Astrocyte (in vitro differentiated cells and primary cell): ENCODE measurements at regions not wholly inside any gene's neighbourhood (a gene's known extent, or its start where the extent isn't known, plus 50 kb on each side); places are given as distances from the start of the nearest gene placed in this dataset.

Experiments
- EZH2 ChIP-seq: IDR thresholded peaks from 2 replicates; pipeline ENCODE4 v1.6.1; 2012; ENCODE audit warnings: mild to moderate bottlenecking, low read length, inconsistent platforms; ENCODE audit not compliant: insufficient read depth
- TF ChIP-seq, protein P1 (sequence below): IDR thresholded peaks from 2 replicates; pipeline ENCODE4 v1.5.1; 2011; ENCODE audit warnings: low read depth, mild to moderate bottlenecking, inconsistent platforms, low read length, moderate library complexity; ENCODE audit not compliant: insufficient read depth

DNA sequence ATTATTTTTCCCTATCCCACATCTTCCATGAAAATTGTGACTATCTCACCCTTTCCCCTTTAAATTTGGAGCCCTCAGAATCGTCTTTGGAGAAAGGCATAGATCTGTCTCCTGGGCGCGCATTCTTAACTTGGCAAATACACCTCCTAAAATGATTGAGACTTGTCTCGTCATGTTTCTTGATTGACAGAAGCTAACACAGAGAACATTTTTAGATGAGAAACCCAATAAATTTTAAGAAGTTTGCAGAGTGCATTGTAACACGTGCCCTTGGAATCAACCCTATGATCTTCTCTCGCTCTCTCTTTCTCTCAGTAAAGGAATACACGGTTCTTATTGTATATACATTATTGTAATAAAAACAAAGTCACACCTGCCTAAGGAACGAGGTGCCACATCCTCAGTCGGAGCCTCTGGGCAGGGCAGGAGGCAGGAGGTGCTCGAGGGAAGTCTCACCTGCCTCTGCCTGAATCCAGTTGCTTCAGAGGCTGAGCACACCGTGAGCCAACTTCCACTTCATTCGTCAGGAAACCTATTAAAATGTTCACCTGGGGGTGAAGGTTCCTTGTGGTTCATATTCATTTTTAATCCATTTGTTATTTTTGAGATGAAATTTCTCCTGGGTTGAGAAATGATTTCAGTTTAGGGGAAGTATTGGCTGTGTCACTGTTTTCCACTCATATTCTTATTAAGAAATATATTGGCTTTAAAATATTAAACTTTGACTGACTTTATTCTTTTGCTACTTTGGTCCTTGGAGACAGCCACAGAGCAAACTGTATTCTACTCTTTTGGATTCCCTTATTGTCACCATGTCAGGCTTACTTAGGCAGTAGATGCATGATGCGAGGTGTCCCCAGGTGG, 90.5 kb upstream of the THBS2 start:
- TF ChIP-seq, protein P1, sequence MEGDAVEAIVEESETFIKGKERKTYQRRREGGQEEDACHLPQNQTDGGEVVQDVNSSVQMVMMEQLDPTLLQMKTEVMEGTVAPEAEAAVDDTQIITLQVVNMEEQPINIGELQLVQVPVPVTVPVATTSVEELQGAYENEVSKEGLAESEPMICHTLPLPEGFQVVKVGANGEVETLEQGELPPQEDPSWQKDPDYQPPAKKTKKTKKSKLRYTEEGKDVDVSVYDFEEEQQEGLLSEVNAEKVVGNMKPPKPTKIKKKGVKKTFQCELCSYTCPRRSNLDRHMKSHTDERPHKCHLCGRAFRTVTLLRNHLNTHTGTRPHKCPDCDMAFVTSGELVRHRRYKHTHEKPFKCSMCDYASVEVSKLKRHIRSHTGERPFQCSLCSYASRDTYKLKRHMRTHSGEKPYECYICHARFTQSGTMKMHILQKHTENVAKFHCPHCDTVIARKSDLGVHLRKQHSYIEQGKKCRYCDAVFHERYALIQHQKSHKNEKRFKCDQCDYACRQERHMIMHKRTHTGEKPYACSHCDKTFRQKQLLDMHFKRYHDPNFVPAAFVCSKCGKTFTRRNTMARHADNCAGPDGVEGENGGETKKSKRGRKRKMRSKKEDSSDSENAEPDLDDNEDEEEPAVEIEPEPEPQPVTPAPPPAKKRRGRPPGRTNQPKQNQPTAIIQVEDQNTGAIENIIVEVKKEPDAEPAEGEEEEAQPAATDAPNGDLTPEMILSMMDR, result no peak
- TF ChIP-seq EZH2, result no peak
